ENCODE measurements at regions not wholly inside any gene's neighbourhood (a gene's known extent, or its start where the extent isn't known, plus 50 kb on each side); places are given as distances from the start of the nearest gene placed in this dataset.

- H3K4me1 ChIP-seq (ENCODE audit: low read depth): no peaks in the 10 kb centered on the region
- no peaks in the 10 kb centered on the region for H3K36me3 ChIP-seq (ENCODE audit: low read depth)
- H3K9me3 ChIP-seq: no peaks in the 10 kb centered on the region
- TF ChIP-seq CTCF (IDR thresholded peaks at IDR 0.05): no peak
- ATAC-seq (no peak), DNase-seq (no peak)
- intact Hi-C loops (cut with DNase I, micrococcal nuclease): no loop called here
- H3K4me3 ChIP-seq: no peak overlapping the region
Measured at GRCh38 chr18:22723773-22724172, 209.4 kb upstream of the RBBP8 start.

- intact Hi-C loops (cut with DNase I, micrococcal nuclease): no loop called here
Measured at GRCh38 chr18:22726469-22726868, 206.7 kb upstream of the RBBP8 start.

GRCh38 chr18:22728016-22728415 lies 205.1 kb upstream of the RBBP8 start:
- intact Hi-C loops (cut with DNase I, micrococcal nuclease): no loop called here
- Histone ChIP-seq H3K4me3 (no peak overlapping the region), H3K9me3 (no peaks in the 10 kb centered on the region), H3K36me3 (ENCODE audit: low read depth) (no peaks in the 10 kb centered on the region), H3K4me1 (ENCODE audit: low read depth) (no peaks in the 10 kb centered on the region)
- ATAC-seq (peak; percentile 49), DNase-seq (no peak)
- TF ChIP-seq CTCF (IDR thresholded peaks at IDR 0.05): no peak

More at GRCh38 chr18:22726469-22726868, 206.7 kb upstream of the RBBP8 start:
- Histone ChIP-seq H3K9me3 (no peaks in the 10 kb centered on the region), H3K4me3 (no peak overlapping the region), H3K4me1 (ENCODE audit: low read depth) (no peaks in the 10 kb centered on the region), H3K36me3 (ENCODE audit: low read depth) (no peaks in the 10 kb centered on the region)
- TF ChIP-seq CTCF (IDR thresholded peaks at IDR 0.05): no peak
- DNase-seq (no peak), ATAC-seq (no peak)

- Histone ChIP-seq H3K4me1 (ENCODE audit: low read depth) (no peaks in the 10 kb centered on the region), H3K9me3 (no peaks in the 10 kb centered on the region), H3K36me3 (ENCODE audit: low read depth) (no peaks in the 10 kb centered on the region), H3K4me3 (no peak overlapping the region)
- no peak for TF ChIP-seq CTCF (IDR thresholded peaks at IDR 0.05)
- intact Hi-C loops (cut with DNase I, micrococcal nuclease): no loop called here
- DNase-seq (no peak), ATAC-seq (no peak)
Measured at GRCh38 chr18:22728481-22729105, 204.5 kb upstream of the RBBP8 start.

- intact Hi-C loops (cut with DNase I, micrococcal nuclease): no loop called here
- no peaks in the 10 kb centered on the region for H3K4me1 ChIP-seq (ENCODE audit: low read depth)
- H3K9me3 ChIP-seq: no peaks in the 10 kb centered on the region
- DNase-seq (no peak), ATAC-seq (no peak)
- no peak overlapping the region for H3K4me3 ChIP-seq
- no peak for TF ChIP-seq CTCF (IDR thresholded peaks at IDR 0.05)
- no peaks in the 10 kb centered on the region for H3K36me3 ChIP-seq (ENCODE audit: low read depth)
Measured at GRCh38 chr18:22731398-22731797, 201.7 kb upstream of the RBBP8 start.

Data from mucosa of descending colon (tissue), 3 donors.